Stomach (tissue), 4 donors: ENCODE measurements at regions not wholly inside any gene's neighbourhood (a gene's known extent, or its start where the extent isn't known, plus 50 kb on each side); places are given as distances from the start of the nearest gene placed in this dataset.

Source experiments
- CTCF ChIP-seq, 7 experiments: fragments of 450-650 bp in 4 of 7; fragments of 200-600 bp in 3 of 7; sonication (generic) in 3 of 7; IDR thresholded peaks; one replicate each; pipeline ENCODE4 v1.5.1; 2016 to 2019; ENCODE audit warnings: antibody characterized with exemption in 7 of 7, control low read depth in 2 of 7, mild to moderate bottlenecking in 1 of 7
- EP300 ChIP-seq: sonication (generic); formaldehyde crosslinking; IDR thresholded peaks from one replicate; pipeline ENCODE4 v1.6.1; 2017; ENCODE audit warnings: antibody characterized with exemption
- POLR2A ChIP-seq, 4 donors: fragments of 450-650 bp; IDR thresholded peaks; one replicate each; pipeline ENCODE4 v1.6.1; 2016; ENCODE audit warnings: antibody characterized with exemption in 4 of 4, control low read depth in 2 of 4, mild to moderate bottlenecking in 1 of 4, moderate library complexity in 1 of 4
- POLR2AphosphoS5 ChIP-seq, 3 donors: sonication (generic); formaldehyde crosslinking; IDR thresholded peaks; one replicate each; pipeline ENCODE4 v1.6.1; 2016; ENCODE audit warnings: antibody characterized with exemption in 3 of 3

- TF ChIP-seq CTCF (IDR thresholded peaks at IDR 0.05): no peak
- no peak for TF ChIP-seq POLR2A (IDR thresholded peaks at IDR 0.05)
- no peak for TF ChIP-seq EP300
- no peak for TF ChIP-seq POLR2AphosphoS5 (IDR thresholded peaks at IDR 0.05)
Observed at GRCh38 chr5:61949679-61950435, 356.1 kb upstream of the KIF2A start.
